ENCODE measurements at regions not wholly inside any gene's neighbourhood (a gene's known extent, or its start where the extent isn't known, plus 50 kb on each side); places are given as distances from the start of the nearest gene placed in this dataset.

DNA sequence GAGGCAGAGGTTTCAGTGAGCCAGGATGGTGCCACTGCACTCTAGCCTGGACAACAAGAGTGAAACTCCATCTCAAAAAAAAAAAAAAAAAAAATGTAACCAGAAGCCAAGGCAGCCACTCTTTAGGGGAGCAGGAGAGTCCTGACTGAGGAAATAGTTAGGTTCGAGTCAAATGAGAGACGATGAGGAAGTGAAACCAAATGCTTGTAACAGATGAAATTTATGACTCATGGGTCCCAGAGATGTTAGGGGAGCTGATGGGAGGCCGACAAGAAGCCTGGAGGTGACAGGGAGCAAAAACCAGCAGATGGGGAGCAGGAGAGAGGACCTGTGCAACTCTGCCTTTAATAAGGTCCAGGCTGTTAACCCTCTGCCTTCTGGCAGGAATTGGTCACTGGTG is 756.1 kb upstream of the DDX18 start:
- DNase-seq (ENCODE audit: low read depth in 4 of 4, low spot score in 2 of 4): no peak

- DNase-seq (ENCODE audit: low read depth in 4 of 4, low spot score in 2 of 4): no peak
Measured at GRCh38 chr2:117064021-117064420, 750.5 kb upstream of the DDX18 start.

GRCh38 chr2:117065912-117066311 is 748.6 kb upstream of the DDX18 start:
- no peak for DNase-seq (ENCODE audit: low read depth in 4 of 4, low spot score in 2 of 4)

- DNase-seq (ENCODE audit: low read depth in 4 of 4, low spot score in 2 of 4): no peak
Measured at GRCh38 chr2:117067900-117068299, 746.6 kb upstream of the DDX18 start.

DNA sequence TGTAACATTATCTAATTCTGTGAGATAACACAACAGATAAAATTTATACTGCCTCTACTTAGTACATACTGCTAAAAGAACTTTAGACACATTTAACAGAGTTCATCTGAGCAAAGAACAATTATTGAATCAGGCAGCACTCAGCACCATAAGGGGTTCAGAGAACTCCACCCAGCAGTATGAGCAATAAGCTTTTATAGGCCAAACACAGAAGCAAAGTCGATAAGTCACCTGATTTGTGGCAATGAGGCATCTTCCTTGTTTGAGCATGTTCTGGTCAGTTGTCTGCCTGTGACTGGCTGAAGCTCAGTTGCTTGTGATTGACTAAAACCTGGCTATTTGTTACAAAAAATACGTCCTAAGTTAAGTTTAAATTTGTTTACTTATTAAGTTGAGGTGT is 746.1 kb upstream of the DDX18 start:
- DNase-seq (ENCODE audit: low read depth in 4 of 4, low spot score in 2 of 4): no peak

- no peak for DNase-seq (ENCODE audit: low read depth in 4 of 4, low spot score in 2 of 4)
Measured at GRCh38 chr2:117071556-117072102, 742.9 kb upstream of the DDX18 start.

DNA sequence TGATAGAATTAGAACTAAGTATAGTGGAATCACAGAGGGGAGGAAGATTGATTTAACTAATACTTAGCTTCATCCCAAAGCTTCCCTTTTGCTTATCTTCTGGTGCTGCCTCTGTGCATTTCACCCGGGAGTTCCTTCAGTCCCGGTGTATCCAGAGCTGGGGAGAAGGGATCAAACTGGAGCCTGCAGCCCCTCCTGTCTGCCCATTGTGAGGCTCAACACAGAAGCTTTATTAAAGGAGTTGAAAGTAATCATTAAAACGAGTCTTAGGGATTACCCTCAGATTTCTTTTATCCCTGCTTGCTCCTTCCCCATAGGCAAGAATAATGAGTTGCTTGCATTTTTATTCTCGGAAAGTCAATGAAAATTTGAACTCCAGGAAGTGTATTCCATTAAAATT is 739.7 kb upstream of the DDX18 start:
- DNase-seq (ENCODE audit: low read depth in 4 of 4, low spot score in 2 of 4): no peak

DNA sequence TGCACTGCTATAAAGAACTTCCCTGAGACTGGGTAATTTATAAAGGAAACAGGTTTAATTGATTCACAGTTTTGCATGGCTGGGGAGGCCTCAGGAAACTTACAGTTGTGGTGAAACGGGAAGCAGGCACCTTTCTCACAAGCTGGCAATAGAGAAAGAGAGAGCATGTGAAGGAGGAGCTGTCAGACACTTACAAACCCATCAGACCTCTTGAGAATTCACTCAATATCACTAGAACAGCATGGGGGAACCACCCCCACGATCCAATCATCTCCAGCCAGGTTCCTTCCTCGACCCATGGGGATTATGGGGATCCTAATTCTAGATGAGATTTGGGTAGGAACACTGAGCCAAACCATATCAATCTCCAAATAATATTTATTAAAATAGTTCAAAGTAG is 729.2 kb upstream of the DDX18 start:
- DNase-seq (ENCODE audit: low read depth in 4 of 4, low spot score in 2 of 4): no peak

- no peak for DNase-seq (ENCODE audit: low read depth in 4 of 4, low spot score in 2 of 4)
Measured at GRCh38 chr2:117085737-117086136, 728.8 kb upstream of the DDX18 start.

GRCh38 chr2:117086174-117086942 is 728.1 kb upstream of the DDX18 start:
- DNase-seq (ENCODE audit: low read depth in 4 of 4, low spot score in 2 of 4): no peak

DNA sequence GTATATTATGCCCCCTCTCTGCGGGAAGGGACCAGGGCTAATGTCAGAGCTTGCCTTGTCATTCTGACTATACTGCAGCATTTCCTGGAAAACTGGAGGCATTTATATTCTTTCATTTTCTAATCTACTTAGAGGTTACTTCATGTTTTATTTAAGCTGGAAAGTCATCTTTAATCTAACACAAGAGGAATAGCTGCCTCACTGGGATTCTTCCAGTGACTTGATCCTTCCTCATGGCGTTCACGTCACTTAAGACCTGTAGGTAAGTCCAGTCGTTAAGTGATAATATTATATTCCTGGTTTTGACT is 727.6 kb upstream of the DDX18 start:
- no peak for DNase-seq (ENCODE audit: low read depth in 4 of 4, low spot score in 2 of 4)

DNA sequence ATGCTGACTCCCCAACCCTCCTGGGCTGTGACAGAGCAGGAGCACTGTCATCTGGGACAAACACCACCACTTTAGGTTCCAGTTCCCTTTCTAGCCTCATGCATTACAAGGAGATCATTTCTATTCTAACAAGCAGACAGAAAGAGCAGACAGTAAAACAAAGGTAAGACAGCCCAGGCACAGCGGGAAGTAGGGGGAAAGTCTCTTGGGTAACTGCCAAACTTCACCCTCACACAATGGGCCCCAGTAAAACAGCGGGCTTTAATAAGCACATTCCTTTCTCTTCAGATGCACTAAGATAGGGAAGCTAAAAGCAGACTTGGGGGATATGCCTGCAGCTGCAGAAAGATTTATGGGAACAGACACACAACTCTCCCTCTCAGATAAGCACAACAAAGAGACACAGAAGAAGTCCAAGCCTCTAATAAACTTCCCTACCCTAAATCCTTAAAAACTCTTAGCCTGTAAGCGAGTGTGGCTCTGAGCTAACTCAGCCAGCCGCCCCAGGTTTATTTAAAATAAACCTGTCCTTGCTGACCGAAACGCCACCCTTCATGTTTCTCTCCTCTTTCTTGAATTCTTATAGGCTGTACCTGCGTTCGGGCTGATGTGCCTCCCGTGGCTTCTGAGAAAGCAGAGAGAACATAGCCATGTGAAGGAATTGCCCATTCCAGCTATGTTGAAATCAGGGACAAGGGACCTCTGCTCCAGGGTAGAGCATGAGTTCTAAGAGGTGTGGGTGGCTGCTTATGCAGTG is 726.8 kb upstream of the DDX18 start:
- DNase-seq (ENCODE audit: low read depth in 4 of 4, low spot score in 2 of 4): peak in 1 of 4 donors; percentile 7

DNA sequence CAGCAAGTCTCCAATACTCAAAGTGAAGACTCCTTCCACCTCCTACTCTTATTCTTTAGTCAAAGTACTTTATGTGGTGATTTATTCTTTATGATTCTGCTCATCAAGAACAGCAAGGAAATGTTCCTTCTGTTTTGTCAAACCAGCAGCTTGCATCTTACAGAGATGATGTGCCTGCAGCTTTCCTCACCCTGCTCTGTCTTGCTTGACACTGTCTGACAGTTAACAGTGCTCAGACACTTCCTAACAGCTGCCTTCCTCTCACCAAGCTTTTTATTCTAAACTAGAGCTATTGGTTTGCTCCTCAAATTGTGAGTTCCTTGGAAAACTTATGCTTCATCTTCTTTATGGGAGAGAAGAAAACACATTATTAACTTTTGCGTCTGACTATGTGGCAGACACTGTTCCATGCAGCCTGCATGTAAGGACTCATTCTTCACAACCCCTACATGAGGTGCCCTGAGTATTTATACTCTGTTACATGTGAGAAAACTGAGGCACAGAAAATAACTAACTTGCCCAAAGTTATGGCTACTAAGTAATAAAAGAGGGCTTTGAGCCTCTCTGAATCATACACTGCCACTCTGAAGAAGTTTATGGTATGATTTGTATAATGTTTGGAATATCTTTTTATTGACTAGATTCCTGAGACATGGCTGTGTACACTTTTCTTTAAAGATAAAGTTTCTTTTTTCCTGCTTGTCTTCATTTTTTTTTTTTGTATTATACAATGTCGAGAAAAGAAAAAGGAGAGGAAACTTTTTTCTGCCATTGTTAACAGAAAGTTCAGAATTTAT is 723.3 kb upstream of the DDX18 start:
- DNase-seq (ENCODE audit: low read depth in 4 of 4, low spot score in 2 of 4): no peak

DNA sequence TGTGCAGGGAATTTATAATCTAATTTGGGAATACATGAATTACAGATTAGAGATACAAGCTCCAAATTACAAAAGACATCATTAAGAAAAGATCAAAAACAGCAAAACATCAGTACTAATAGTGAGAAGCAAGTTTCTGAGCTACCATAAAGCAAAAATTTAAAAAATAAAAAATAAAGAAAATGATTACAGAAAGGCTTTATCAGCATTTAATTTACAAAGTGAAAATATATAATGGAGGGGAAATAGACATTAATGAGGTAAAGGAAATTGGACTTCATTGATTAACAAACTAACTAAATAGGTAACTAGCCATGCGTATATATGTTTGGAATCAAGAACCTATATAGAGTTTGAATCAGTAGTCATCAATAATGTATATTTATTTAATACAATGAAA is 712.9 kb upstream of the DDX18 start:
- DNase-seq (ENCODE audit: low read depth in 4 of 4, low spot score in 2 of 4): no peak

- DNase-seq (ENCODE audit: low read depth in 4 of 4, low spot score in 2 of 4): no peak
Measured at GRCh38 chr2:117108741-117109267, 705.7 kb upstream of the DDX18 start.

GRCh38 chr2:117118994-117119393 is 695.5 kb upstream of the DDX18 start:
- DNase-seq (ENCODE audit: low read depth in 4 of 4, low spot score in 2 of 4): no peak

DNA sequence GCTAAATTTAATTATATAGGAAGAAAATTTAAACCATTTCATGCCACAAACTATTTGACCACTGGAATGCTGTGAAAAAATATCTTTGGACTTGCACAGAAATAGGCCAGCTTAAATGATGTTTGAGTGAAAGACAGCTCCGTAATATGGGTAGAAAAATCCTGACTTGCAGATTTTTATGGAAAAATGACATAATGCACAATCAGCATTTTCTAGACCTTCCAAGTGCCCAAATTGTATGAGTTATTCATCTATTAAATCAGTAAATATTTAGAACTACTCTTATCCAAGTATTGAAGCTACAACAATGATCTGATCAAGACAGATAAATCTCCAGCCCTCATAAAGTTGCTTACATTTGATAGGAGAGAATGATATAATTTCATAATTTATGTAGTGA is 691.1 kb upstream of the DDX18 start:
- DNase-seq (ENCODE audit: low read depth in 4 of 4, low spot score in 2 of 4): no peak

GRCh38 chr2:117126656-117127055 is 687.8 kb upstream of the DDX18 start:
- DNase-seq (ENCODE audit: low read depth in 4 of 4, low spot score in 2 of 4): no peak

DNA sequence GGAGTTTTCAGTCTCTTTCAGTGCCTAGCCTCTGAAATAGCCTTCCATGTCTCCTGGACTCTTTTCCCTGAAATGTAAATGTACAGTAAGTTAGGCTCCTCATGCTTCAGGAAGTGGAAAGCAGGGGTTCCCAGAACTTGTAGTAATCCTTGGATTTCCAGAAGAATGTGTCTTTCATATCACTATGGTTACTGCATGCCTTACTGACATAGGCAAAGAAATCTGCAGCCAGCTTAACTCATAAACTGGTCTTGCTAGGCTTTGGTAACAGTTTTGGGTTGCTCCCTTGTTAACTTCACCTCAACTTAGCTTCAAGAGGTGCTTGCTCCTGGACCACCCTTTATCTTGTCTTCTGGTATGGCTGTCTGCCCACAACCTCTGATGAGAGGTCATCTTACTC is 686.8 kb upstream of the DDX18 start:
- no peak for DNase-seq (ENCODE audit: low read depth in 4 of 4, low spot score in 2 of 4)

DNA sequence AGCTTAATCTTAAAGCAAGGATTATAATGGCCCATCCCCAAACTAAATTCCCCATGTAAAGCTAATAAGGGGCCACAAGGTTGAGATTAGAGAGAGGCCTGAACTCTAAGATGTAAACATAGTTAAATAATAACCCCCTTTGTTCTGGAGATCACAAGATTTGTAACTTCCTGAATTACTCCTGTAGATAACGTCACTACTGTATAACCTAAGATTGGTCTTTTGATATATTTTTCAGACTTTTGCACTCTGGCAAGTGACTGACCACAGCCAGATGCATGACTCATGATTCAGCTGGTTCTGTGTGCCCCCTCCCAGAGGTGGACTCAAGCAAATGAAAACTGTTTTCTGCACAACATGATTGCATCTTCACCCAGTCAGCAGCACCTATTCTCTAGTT is 686.0 kb upstream of the DDX18 start:
- no peak for DNase-seq (ENCODE audit: low read depth in 4 of 4, low spot score in 2 of 4)

- DNase-seq (ENCODE audit: low read depth in 4 of 4, low spot score in 2 of 4): no peak
Measured at GRCh38 chr2:117137371-117137770, 677.1 kb upstream of the DDX18 start.

All from left renal cortex interstitium (tissue), 4 donors.